GM19468 (cell line): ENCODE measurements at regions not wholly inside any gene's neighbourhood (a gene's known extent, or its start where the extent isn't known, plus 50 kb on each side); places are given as distances from the start of the nearest gene placed in this dataset.
"Not testable (repeated sequence)": the region's sequence is repeated elsewhere in the genome, so short reads cannot be mapped to it uniquely, and the experiment has no call there.

Source experiments
- ATAC-seq: cut with Tn5 transposase; IDR thresholded peaks from one replicate; pipeline ENCODE4 v1.9.1; 2021; ENCODE audit warnings: mild to moderate bottlenecking, moderate library complexity, moderate number of reproducible peaks; ENCODE audit not compliant: unreplicated experiment; ENCODE audit errors: extremely low read depth

DNA sequence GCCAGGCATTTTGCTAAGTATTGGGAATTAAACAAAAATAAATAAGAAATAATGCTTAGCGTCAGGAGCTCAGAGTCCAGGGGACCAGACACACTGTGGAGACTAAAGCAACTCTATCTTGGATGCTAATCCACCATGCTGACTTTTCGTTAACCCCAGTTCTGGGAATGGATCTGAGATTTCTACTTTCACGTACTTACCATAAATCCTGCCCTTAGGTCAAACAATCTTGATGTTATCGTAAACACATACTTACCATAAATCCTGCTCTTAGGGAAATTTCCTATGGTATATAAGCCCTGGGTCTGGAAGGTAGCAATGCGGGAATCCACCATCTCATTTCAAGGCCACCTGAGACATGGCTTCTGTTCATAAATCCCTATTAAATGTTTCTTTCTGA is 204.5 kb upstream of the IGFBP7 start:
- ATAC-seq = no peak

DNA sequence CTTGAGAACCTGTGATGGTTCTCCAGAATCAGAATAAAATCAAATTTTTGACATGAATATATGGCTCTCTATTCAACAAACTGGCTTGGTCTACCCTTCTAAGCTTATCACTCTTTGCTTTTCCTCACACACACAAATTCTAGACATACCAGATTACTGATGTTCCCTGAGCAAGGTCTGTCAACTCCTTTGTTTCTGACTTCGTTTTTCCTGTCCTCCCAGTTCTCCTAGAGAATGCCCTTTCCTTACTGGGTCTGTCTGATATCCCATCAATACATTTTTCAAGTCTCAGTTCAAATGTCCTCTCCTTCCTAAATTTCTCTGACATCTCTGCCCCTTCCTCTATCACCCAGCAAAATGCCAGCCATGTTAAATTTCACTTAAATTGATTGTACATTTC is 202.1 kb upstream of the IGFBP7 start:
- no peak for ATAC-seq

DNA sequence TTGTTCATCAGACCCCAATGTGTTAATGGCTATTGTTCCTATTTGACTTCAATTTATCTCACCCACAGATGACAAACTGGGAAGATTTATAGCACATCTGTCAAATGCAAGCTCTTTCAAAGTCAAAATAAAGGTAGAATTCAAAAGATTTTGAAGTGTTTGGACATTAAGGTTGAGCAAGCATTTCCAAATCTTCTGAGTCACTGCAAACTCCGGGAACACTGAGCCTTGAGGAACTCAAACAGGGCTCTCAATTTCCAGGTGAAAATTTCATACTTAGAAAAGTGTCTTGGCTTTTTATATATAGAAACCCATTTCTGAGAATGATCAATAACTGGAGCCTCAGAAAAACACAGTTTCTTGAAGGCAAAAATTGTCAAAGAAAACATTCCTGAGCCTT is 199.5 kb upstream of the IGFBP7 start:
- ATAC-seq = no peak

DNA sequence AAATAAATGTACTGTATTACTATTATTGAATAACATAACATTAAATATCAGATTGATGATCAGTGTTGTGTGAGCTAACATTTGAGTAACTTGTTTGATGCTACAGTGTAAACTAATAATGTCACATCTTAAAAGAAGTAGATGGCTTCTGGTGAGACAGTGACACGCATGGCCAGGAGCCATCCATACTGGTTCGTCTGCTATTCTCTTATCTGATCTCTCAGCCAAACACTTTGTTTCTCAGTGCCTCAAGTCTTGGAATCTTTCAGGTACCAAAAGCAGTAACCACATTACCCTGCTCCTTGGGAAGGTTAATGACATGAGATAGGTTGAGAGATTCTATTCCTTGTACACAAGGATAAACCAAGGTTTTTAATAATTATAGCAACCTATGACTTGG is 198.1 kb upstream of the IGFBP7 start:
- no peak for ATAC-seq

DNA sequence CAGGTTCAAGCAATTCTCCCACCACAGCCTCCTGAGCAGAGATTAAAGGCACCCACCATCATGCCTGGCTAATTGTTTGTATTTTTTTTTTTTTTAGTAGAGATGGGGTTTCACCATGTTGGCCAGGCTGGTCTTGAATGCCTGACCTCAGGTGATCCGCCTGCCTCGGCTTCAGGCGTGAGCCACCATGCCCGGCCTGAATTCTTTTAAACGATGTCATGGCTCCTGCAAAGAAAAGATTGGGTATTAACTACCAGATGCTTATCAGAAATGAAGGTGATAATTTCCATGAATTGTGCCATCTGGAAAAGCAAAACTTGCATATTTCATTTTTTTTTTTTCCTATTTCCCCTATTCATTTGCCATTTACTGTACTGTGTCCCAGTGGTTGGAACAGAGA is 195.7 kb upstream of the IGFBP7 start:
- ATAC-seq = no peak

DNA sequence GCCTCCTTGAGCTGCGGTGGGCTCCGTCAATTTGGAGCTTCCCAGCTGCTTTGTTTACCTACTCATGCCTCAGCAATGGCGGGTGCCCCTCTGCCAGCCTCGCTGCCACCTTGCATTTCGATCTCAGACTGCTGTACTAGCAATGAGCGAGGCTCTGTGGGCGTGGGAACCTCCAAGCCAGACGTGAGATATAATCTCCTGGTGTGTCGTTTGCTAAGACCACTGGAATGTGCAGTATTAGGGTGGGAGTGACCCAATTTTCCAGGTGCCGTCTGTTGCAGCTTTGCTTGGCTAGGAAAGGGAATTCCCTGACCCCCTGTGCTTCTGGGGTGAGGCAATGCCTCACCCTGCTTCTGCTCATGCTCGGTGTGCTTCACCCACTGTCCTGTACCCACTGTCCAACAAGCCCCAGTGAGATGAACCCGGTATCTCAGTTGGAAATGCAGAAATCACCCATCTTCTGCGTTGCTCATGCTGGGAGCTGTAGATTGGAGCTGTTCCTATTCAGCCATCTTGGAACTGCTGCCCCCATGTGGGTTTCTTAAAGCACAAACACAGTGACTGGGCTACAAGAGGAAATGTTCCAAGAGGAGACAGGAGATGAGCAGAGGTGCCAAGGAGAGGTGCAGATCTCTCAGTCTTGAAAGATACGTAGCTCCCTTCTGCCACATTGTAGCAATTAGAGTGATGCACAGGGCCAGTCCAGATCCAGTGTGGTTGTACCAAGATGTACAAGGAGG is 193.0 kb upstream of the IGFBP7 start:
- ATAC-seq = no peak

DNA sequence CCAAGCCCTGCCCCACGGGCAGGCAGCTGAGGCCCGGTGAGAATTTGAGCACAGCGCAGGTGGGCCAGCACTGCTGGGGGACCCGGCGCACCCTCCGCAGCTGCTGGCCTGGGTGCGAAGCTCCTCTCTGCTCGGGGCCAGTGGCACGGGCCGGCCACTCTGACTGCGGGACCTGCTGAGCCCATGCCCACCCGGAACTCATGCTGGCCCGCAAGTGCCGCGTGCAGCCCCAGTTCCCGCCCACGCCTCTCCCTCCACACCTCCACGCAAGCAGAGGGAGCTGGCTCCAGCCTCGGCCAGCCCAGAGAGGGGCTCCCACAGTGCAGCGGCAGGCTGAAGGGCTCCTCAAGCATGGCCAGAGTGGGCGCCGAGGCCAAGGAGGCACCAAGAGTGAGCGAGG is 190.1 kb upstream of the IGFBP7 start:
- ATAC-seq = not testable (repeated sequence)

DNA sequence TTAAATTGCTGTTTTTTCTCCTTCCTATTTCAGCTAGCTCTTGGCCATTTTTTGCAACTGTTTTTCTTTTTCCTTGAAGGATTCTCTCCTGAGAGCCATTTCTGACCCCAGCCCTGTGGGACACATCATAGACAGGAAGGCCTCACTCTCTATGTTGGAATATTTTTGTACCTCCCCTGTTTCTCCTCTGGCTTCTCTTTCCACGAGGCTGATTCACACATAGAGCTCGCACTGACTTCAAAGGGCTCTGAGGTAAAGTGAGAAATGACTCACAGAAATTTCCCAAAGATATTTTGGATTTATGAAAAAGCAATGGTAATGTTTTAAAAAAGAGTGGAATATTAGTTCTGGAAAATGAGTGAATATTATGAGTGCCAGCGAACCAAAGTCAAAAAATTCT is 181.7 kb upstream of the IGFBP7 start:
- no peak for ATAC-seq

DNA sequence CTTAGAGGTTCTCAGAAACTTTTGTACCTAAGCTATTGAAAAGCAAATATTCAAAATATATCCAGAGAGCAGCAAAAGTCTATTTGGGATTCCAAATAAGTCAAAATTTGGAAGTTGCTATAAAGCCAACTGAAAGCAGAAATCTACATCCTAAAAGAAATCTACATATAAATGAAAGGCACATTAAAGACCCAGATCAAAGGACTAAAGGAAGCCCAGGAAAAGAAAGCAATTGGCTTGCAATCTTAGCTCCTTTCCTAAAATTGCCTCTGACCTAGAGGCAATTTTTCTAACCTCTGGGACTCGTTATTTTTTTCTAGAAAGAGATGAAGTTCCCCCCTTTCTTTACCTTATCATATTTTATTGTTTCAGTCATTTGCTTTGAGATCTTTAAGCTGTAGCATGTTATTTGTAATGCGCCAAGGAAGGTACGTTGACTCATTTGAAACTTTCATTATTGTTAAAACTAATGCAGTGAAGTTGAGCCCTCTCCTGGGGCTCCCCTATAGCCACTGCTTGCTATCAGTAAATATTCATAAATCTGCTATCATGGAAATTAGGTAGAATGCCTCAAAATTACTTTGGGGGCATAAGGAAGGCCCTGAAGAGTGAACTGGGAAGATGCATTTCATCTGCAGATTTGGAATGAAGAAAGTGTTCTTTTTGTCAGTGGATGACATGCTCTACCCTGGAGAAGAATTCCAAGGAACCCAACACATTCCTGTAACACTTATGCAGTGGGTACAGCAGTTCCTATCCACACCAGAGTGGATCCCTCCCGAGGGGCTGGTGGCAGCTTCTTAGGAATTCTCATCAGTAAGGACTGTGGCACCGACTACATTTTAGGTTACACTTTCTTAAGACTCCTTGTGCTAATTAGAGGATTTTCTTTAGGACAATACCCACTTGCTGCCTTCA is 177.8 kb upstream of the IGFBP7 start:
- ATAC-seq = no peak

DNA sequence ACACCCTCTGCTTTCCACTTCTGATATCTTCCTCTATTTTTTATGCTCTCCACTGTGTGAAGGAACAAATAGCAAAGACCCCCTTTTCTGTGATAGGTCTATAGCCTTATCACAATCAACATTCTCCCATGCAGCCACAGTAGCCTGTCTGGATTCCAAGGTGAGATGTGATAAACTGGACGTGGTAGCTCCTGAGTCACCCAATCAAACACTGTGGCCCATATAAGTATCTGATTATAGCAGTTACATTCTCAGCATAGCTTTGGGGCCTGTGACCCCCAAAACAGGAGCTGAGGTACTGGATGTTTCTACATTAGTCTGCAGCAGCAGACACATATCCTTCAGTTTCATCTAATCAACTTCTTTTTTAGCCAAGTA is 172.7 kb upstream of the IGFBP7 start:
- no peak for ATAC-seq

DNA sequence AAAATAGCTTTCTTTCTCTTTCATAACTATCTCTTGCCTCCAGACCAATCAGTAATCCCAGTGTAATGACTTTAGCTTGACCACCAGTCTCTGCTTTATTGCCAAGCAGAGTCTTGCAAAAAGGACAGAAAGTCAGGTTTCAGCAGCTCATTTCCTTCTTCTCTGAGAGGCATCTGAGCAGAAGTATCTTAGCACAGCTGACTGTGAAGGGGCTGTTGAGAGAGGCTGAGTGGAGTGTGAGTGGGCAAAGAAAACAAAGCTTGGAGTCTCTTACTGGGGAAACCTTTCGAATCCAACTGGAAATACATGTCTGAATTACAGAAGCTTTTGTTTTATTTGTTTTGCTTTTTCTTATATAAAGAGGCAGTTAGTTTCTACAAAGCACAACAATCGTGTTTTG is 170.3 kb upstream of the IGFBP7 start:
- no peak for ATAC-seq

DNA sequence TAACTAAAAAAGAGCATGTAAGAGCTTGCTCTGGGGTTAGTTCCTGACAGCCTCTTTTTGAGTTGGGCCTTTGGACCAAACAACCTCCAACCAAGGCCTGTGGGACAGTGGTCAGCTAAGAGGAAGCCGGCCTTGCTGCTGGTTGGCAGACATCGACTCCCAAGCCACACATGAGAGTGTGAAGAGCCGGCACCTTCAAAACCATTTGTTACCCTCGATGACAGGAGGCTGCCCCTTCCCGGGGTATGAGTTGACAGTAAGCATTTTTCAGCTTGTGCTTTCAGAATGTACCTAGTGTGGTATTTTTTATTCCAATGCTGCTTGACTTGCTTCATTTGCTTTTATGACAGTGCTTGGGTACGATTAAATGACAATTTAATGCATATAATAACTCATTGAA is 168.6 kb upstream of the IGFBP7 start:
- no peak for ATAC-seq

DNA sequence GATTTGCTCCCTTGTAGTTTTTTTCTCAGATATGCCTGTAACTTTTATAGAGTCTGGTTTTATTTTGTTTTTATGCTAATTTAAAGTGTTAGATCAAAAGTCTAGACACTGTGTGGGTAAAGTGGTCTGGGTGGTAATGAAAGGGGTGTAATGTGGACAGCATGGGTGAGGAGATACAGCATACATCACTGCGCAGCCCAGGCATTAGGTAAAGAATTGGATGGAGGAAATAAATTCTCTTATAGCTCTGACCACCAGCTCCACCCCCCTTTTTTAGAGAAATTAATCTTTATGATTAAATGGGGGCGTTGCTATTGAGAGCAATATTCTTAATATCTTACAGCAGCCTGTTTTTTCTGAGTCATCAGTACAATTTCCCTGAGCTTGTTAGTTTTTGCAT is 163.9 kb upstream of the IGFBP7 start:
- no peak for ATAC-seq

DNA sequence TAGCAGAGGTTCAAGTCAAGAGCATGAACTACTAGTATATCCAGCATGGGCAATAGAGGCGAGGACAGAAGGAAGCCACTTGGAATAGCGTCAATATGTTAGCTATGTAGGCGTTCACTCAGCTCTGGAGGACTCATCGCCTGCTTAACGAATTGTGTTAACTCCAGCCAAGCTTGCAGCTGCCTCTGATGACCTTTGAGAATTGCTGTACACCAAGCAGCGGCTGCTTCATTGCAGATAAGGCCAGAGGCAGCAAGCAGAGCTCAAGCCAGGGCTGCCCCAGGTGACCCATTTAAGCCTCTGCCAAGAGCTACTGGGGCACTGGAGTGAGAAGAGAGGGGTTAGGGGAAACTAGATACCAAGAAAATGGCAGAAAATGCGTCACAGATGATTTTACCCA is 160.2 kb upstream of the IGFBP7 start:
- no peak for ATAC-seq

DNA sequence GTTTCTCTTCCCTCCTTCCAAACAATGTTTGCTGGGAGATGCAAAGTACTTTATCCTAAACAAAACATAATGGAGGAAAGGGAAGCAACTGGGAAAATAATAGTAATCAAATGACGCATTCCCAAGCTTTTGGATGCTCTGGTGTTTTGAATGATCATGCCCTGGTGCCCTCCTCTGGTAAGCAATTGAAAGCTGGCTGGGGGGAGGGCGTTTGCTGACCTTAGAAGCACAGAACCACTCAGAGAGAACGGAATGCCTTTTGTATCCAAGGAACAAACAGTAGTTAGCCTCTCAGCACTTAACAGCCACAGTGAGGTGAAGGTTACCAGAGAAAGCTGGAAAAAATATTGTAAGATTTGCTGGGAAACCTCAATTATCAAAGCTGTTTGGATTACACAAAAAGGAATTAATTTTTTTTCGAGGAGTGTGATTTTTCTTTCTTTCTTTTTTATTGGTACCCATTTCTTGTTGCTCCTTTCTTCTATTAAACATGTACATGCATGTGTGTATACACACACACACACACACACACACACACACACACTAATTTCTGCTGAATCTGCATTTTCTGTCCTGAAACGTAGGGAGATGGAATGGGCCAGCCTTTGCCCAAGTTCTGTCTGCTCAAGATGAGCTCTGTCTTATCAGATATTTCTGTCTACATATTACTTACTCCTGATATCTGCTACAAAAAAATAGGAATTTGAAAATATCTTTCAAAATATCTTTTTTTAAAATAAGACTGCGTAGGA is 155.8 kb upstream of the IGFBP7 start:
- ATAC-seq = no peak

DNA sequence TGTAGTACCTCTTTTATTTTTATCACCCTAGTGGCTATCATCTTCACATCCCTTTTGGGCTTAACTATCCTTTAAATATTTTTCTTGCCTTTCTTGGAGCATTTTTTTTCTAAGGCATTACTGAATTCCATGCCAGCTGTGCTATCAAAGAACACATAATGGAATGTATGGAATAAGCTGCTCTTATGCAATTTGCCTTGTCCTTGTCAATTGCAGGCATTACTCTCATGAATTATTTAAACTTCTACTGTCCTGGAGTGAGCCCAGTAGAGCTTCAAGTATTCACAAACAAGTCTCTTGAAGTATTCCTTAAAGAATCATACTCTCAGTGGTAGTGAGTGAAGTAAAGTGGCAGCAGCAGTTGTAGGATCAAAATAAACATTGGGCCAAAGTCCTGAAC is 144.6 kb upstream of the IGFBP7 start:
- ATAC-seq = no peak

DNA sequence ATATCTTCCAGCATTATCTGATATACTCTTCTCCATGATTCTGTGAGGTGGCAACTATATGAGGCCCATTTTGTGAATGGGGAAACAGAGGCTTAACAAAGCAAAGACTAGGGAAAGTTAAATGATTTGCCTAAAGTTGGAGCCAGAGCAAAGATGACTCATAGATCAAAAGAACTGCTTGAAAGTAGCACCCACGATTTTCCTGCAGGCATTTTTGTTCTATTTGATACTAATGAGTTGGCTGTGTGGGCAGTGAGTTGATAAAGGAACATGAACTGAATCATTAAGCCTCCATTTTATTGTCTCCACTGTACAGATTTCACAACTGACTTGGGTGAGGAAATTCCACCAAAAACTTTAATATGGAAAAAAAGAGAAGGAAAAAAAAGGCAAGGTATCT is 138.9 kb upstream of the IGFBP7 start:
- ATAC-seq = no peak

DNA sequence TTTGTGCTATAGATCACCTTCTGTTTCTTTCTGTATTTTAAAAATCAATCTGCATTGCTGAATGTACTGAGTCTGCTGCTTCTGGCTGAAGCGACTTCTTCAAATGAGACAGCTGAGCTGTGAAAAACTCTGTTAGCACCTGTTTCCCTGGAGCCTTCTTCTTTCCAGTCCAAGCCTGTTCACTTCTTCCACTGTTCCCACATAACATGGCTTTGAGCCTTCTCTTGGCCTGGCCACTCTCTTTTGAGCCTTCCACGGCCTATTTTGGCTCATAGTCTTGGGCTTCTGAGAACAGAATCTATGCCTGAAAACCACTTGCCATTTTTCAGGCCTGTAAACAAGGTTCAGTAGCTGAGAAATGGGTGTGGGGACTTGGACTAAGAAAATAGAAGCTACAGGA is 132.9 kb upstream of the IGFBP7 start:
- no peak for ATAC-seq

DNA sequence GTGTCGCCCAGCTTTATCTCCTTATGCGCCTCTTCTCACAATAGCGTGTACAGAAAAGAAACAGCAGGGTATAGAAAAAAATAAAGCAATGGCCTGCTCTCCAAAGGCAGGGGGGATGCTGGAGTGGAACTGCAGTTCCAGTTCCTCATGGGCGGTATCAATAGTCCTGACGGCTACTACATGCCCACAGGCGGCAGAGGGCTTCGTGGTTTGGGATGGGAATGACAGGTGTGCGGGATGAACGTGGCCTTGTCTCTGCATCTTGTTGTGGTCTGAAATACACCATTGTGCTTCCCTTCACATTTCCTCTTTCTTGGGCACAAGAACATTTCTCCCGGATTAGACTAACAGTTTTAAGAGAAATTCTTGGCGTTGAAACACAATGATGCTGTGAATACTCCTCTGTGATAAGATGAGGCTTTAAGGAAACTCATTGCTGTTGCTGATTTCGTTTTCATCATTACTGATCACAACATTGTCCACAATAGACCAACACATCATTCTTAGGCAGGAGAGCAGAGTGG is 124.1 kb upstream of the IGFBP7 start:
- ATAC-seq = no peak

DNA sequence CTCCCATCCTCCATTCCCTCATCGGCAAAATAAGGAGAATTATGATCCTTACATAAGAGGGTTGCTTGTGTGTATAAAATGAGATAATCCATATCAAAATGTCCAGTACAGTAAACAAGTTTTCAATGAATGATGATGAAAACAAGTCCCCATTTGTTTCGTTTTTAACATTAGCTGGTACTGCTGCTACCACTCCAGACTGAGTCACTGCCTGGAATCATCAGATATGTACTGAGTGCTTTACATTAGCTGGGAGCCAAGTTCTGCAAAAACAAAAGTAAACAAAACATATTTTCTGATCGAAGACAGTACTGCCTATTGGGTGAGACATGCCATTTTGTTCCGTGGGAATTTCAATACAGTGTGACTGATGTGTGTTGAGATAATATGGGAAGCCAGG is 123.2 kb upstream of the IGFBP7 start:
- no peak for ATAC-seq

DNA sequence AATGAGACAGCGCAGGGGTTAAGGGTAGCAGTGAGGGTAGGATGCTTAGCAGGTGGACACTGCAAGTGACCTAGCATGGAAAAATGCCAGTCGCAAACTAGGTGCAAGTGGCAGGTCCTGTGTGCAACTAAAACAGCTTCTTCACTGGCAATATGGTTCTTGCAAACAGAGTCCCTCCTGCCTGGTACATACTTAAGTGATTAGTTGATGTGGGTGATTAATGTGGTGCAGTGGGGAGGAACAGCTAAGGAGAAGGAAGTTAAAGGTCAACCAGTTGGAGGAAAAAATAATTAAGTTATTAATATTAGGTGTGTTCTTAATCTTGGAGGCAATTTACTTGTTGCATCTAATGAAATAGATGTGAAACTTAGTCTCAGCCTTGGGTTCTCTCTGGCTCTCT is 121.6 kb upstream of the IGFBP7 start:
- ATAC-seq = no peak
